Neuronal stem cell (in vitro differentiated cells): ENCODE measurements at regions not wholly inside any gene's neighbourhood (a gene's known extent, or its start where the extent isn't known, plus 50 kb on each side); places are given as distances from the start of the nearest gene placed in this dataset.

Experiments
- DNase-seq: peaks from one replicate; pipeline ENCODE4 v3.0.0-alpha.2; 2013; ENCODE audit warnings: low spot score
- H2AFZ ChIP-seq: one replicate; pipeline ENCODE4 v1.6.1; 2013; ENCODE audit warnings: mild to moderate bottlenecking, low read length, inconsistent platforms
- H2AK5ac ChIP-seq: 2 replicates; pipeline ENCODE4 v1.6.1; 2013; ENCODE audit warnings: low read depth, mild to moderate bottlenecking, inconsistent platforms, low read length, moderate library complexity, mixed read lengths
- H2BK120ac ChIP-seq: 2 replicates; pipeline ENCODE4 v1.6.1; 2013; ENCODE audit warnings: low read depth, mild to moderate bottlenecking, inconsistent platforms, low read length, moderate library complexity, mixed read lengths
- H2BK12ac ChIP-seq: one replicate; pipeline ENCODE4 v1.6.1; 2013; ENCODE audit warnings: low read length, inconsistent platforms
- H2BK15ac ChIP-seq: 2 replicates; pipeline ENCODE4 v1.6.1; 2013; ENCODE audit warnings: mild to moderate bottlenecking, low read length, inconsistent platforms, mixed read lengths
- H2BK5ac ChIP-seq: one replicate; pipeline ENCODE4 v1.6.1; 2013; ENCODE audit warnings: inconsistent platforms, mild to moderate bottlenecking, low read length, moderate library complexity
- H3K14ac ChIP-seq: one replicate; pipeline ENCODE4 v1.6.1; 2013; ENCODE audit warnings: low read length, inconsistent platforms
- H3K18ac ChIP-seq: 2 replicates; pipeline ENCODE4 v1.6.1; 2013; ENCODE audit warnings: low read length, inconsistent platforms
- H3K23ac ChIP-seq: 2 replicates; pipeline ENCODE4 v1.6.1; 2013; ENCODE audit warnings: low read depth, mild to moderate bottlenecking, mixed read lengths, low read length, inconsistent platforms; ENCODE audit not compliant: poor library complexity
- H3K27ac ChIP-seq: replicated peaks from 3 replicates; pipeline ENCODE4 v1.5.1; 2013; ENCODE audit warnings: low read length, inconsistent platforms
- H3K27me3 ChIP-seq, 3 experiments: 2 replicates each; pipeline ENCODE4 v1.6.1; 2013; ENCODE audit warnings: low read length in 3 of 3, mild to moderate bottlenecking in 2 of 3, inconsistent platforms in 1 of 3, low read depth in 1 of 3, mixed read lengths in 1 of 3, moderate library complexity in 1 of 3; ENCODE audit not compliant: control insufficient read depth in 3 of 3, insufficient read depth in 3 of 3
- H3K36me3 ChIP-seq, 2 donors: replicated peaks in 1 of 2; 2 replicates each; pipeline ENCODE4 v1.6.1; 2013; ENCODE audit warnings: low read length in 2 of 2; ENCODE audit not compliant: control insufficient read depth in 2 of 2, insufficient read depth in 2 of 2
- H3K4ac ChIP-seq: 2 replicates; pipeline ENCODE4 v1.6.1; 2013; ENCODE audit warnings: inconsistent platforms, mild to moderate bottlenecking, low read length, moderate library complexity
- H3K4me1 ChIP-seq, 2 donors: 1 replicate in 1 of 2; 2 replicates in 1 of 2; pipeline ENCODE4 v1.6.1; 2013; ENCODE audit warnings: low read length in 2 of 2, low read depth in 1 of 2; ENCODE audit not compliant: control insufficient read depth in 2 of 2, insufficient read depth in 1 of 2
- H3K4me2 ChIP-seq: one replicate; pipeline ENCODE4 v1.6.1; 2013; ENCODE audit warnings: mild to moderate bottlenecking, low read length, inconsistent platforms; ENCODE audit not compliant: insufficient read depth, poor library complexity, severe bottlenecking
- H3K4me3 ChIP-seq, 2 donors: 2 replicates each; pipeline ENCODE4 v1.5.1; 2013; ENCODE audit warnings: low read length in 2 of 2, mild to moderate bottlenecking in 2 of 2, inconsistent platforms in 1 of 2, moderate library complexity in 1 of 2
- H3K79me1 ChIP-seq: one replicate; pipeline ENCODE4 v1.6.1; 2013; ENCODE audit warnings: low read depth, mild to moderate bottlenecking, inconsistent platforms, low read length, moderate library complexity
- H3K9ac ChIP-seq: one replicate; pipeline ENCODE4 v1.6.1; 2013; ENCODE audit warnings: mild to moderate bottlenecking, low read depth, low read length, inconsistent platforms; ENCODE audit not compliant: poor library complexity
- H3K9me3 ChIP-seq, 2 donors: replicated peaks in 1 of 2; 2 replicates each; pipeline versions ENCODE3 to v1.6.1; 2013; ENCODE audit warnings: low read length in 2 of 2, mild to moderate bottlenecking in 2 of 2, inconsistent platforms in 1 of 2, low read depth in 1 of 2, mixed read lengths in 1 of 2, moderate library complexity in 1 of 2; ENCODE audit not compliant: control insufficient read depth in 2 of 2, insufficient read depth in 1 of 2
- H4K8ac ChIP-seq: one replicate; pipeline ENCODE4 v1.6.1; 2013; ENCODE audit warnings: low read depth, mild to moderate bottlenecking, inconsistent platforms, low read length, moderate library complexity
- H4K91ac ChIP-seq: one replicate; pipeline ENCODE4 v1.6.1; 2013; ENCODE audit warnings: low read length, low read depth, mild to moderate bottlenecking, inconsistent platforms; ENCODE audit not compliant: poor library complexity
- WGBS, 2 donors: extraction: QIAGEN DNeasy Blood & Tissue Kit; methylation state at CpG; one replicate each; pipeline ENCODE4 v1.1.7; 2013; ENCODE audit warnings: missing lambda C conversion rate in 2 of 2, mixed read lengths in 1 of 2; ENCODE audit not compliant: insufficient read length in 2 of 2, insufficient replicate concordance in 1 of 2; ENCODE audit errors: extremely low coverage in 2 of 2; 5-methylcytosine and 5-hydroxymethylcytosine counted together

DNA sequence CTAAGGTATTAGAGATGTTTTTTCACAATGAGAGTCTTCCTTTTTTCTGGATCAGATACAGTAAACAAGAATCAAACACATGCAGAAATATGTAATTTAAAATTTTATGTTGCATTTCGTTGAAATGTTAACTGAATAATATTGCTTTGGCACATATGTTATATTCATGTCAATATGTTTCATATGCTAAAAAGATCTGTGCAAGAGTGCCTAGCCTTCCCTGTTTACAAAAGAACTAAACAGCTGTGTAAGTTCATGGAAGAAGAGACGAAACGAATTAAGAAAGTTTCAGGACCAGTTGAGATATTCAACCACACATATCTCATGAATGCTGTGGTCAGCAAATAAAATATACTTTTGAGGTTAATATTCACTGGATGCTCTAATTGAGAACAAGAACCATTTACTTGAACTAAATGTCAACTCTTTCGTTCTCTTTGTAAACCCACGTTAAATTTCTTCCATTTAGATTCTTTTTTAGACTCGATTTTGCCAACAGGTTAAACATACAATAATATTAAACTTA is 289.5 kb downstream of the FOXG1 start:
- DNase-seq, result no peak
- Histone ChIP-seq H3K4me2 (no peak overlapping the region), H3K79me1 (no peaks in the 10 kb centered on the region), H4K91ac (no peak overlapping the region), H3K14ac (no peak overlapping the region), H2BK120ac (no peak overlapping the region), H3K27me3 (no peaks in the 10 kb centered on the region), H3K23ac (no peak overlapping the region), H3K36me3 (no peaks in the 10 kb centered on the region), H3K9ac (no peak overlapping the region), H3K27ac (no peak overlapping the region), H2BK12ac (no peak overlapping the region), H3K4me3 (no peak overlapping the region), H2AFZ (no peak overlapping the region), H4K8ac (no peak overlapping the region), H2BK5ac (no peak overlapping the region), H2BK15ac (no peak overlapping the region), H3K4ac (no peak overlapping the region), H3K4me1 (no peaks in the 10 kb centered on the region), H3K18ac (no peak overlapping the region), H2AK5ac (no peak overlapping the region), H3K9me3 (peaks cover 0 to under 1% of the 10 kb centered on the region in 2 donors)
- WGBS, 2 donors, result no CpG with 5 or more reads among the region's 6 CpGs

DNA sequence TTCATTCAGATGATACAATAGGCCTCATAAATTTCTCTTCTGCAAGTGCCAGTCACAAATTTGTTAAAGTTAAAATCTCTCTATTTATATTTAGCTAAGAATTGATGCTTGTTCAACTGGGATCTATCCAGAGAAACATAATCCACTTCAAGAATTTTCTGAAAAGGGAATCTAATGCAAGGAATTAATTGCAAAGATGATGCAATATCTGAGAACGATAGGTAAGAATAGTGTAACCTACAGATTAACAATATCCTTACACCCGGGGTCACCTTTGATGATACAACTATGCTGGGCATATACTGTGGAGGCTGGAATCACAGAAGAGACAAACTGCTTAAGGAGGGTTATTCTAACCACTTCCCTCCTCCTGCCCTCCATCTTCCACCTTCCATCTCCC is 295.1 kb downstream of the FOXG1 start:
- Histone ChIP-seq H3K79me1 (no peaks in the 10 kb centered on the region), H3K27me3 (no peaks in the 10 kb centered on the region), H2AFZ (no peak overlapping the region), H3K18ac (no peak overlapping the region), H3K14ac (no peak overlapping the region), H3K4me3 (no peak overlapping the region), H2BK12ac (no peak overlapping the region), H3K9me3 (no peaks in the 10 kb centered on the region), H3K4me1 (no peaks in the 10 kb centered on the region), H2AK5ac (no peak overlapping the region), H2BK15ac (peak overlapping the region; percentile 73), H3K4ac (no peak overlapping the region), H3K23ac (no peak overlapping the region), H4K8ac (no peak overlapping the region), H4K91ac (no peak overlapping the region), H3K9ac (no peak overlapping the region), H2BK120ac (no peak overlapping the region), H3K36me3 (no peaks in the 10 kb centered on the region), H3K4me2 (no peak overlapping the region), H3K27ac (no peak overlapping the region), H2BK5ac (no peak overlapping the region)
- WGBS, 2 donors, result no CpG with 5 or more reads among the region's 2 CpGs
- DNase-seq, result no peak

DNA sequence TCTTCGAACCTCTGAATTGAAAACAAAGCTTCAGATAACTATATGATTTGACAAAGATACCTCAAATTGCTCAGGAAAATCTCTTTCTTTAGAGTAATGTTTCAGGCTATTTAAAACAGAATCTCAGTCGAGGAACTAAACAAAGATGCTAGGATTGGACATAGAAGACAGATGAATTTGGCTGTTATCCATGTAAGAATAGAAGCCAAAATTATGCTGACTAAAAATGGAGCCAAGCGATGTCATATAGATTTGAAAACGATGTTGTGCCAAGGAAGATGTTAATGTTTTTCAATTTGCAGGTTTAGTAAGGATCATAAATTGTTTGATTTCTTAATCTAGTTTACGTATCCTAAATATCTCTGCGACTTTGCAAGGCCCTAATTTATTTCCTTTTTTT is 295.9 kb downstream of the FOXG1 start:
- Histone ChIP-seq H3K23ac (no peak overlapping the region), H2BK5ac (no peak overlapping the region), H3K27me3 (no peaks in the 10 kb centered on the region), H3K27ac (no peak overlapping the region), H3K9me3 (no peaks in the 10 kb centered on the region), H2BK15ac (no peak overlapping the region), H3K9ac (no peak overlapping the region), H3K4me3 (no peak overlapping the region), H4K91ac (no peak overlapping the region), H3K14ac (no peak overlapping the region), H3K4me1 (no peaks in the 10 kb centered on the region), H2AK5ac (no peak overlapping the region), H3K18ac (no peak overlapping the region), H2BK12ac (no peak overlapping the region), H2BK120ac (no peak overlapping the region), H3K4ac (no peak overlapping the region), H3K79me1 (no peaks in the 10 kb centered on the region), H3K36me3 (no peaks in the 10 kb centered on the region), H3K4me2 (no peak overlapping the region), H4K8ac (no peak overlapping the region), H2AFZ (no peak overlapping the region)
- no CpG with 5 or more reads among the region's 6 CpGs for WGBS, 2 donors
- no peak for DNase-seq

DNA sequence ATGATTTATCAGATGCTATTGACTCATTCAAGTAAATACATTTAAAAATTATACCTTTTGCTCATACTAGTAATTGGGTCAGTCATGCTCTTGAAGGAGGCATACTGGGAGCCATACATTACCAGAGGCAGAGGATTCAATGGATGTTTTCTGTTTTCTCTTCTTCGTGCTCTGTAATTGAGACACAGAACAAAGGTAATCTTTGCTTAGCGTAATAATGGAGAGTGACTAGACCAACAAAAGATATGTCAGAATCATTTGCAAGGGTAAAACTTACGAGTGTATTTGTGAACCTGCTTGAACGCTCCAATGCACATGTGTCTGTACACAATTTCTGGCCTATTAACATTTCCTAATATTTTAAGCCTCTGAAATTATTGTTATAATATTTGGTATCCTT is 296.4 kb downstream of the FOXG1 start:
- Histone ChIP-seq H3K4me3 (no peak overlapping the region), H3K27me3 (no peaks in the 10 kb centered on the region), H3K14ac (no peak overlapping the region), H3K79me1 (no peaks in the 10 kb centered on the region), H3K9ac (no peak overlapping the region), H3K36me3 (no peaks in the 10 kb centered on the region), H3K18ac (no peak overlapping the region), H2BK15ac (no peak overlapping the region), H2AFZ (no peak overlapping the region), H4K8ac (no peak overlapping the region), H3K4me2 (no peak overlapping the region), H3K4ac (no peak overlapping the region), H3K4me1 (no peaks in the 10 kb centered on the region), H3K27ac (no peak overlapping the region), H2BK5ac (no peak overlapping the region), H3K23ac (no peak overlapping the region), H3K9me3 (no peaks in the 10 kb centered on the region), H4K91ac (no peak overlapping the region), H2BK120ac (no peak overlapping the region), H2BK12ac (no peak overlapping the region), H2AK5ac (no peak overlapping the region)
- DNase-seq, result no peak
- WGBS, 2 donors, result no CpG with 5 or more reads among the region's 4 CpGs
